ENCODE measurements at regions not wholly inside any gene's neighbourhood (a gene's known extent, or its start where the extent isn't known, plus 50 kb on each side); places are given as distances from the start of the nearest gene placed in this dataset.

GRCh38 chr9:103902263-103902662 is 191.8 kb upstream of the SMC2 start:
- no peaks in the 10 kb centered on the region for H3K36me3 ChIP-seq (ENCODE audit: control insufficient read depth, insufficient read depth, low read length)
- ChIA-PET POLR2A (no interaction called here), CTCF (no interaction called here)
- DNase-seq (ENCODE audit: low read depth), result no peak
- no peak for TF ChIP-seq CTCF (IDR thresholded peaks at IDR 0.05; ENCODE audit: insufficient read depth, low read depth, low read length)
- H3K4me3 ChIP-seq (ENCODE audit: low read depth, low read length), result no peak overlapping the region
- no peaks in the 10 kb centered on the region for H3K27me3 ChIP-seq (ENCODE audit: control insufficient read depth, insufficient read depth, low read length)

GRCh38 chr9:103904242-103904641 is 189.9 kb upstream of the SMC2 start:
- Histone ChIP-seq H3K4me3 (ENCODE audit: low read depth, low read length) (no peak overlapping the region), H3K27me3 (ENCODE audit: control insufficient read depth, insufficient read depth, low read length) (no peaks in the 10 kb centered on the region), H3K36me3 (ENCODE audit: control insufficient read depth, insufficient read depth, low read length) (no peaks in the 10 kb centered on the region)
- no peak for TF ChIP-seq CTCF (IDR thresholded peaks at IDR 0.05; ENCODE audit: insufficient read depth, low read depth, low read length)
- no peak for DNase-seq (ENCODE audit: low read depth)
- POLR2A ChIA-PET, result no interaction called here
- CTCF ChIA-PET, result no interaction called here

GRCh38 chr9:103913899-103914298 is 180.2 kb upstream of the SMC2 start:
- H3K4me3 ChIP-seq (ENCODE audit: low read depth, low read length), result no peak overlapping the region
- no peaks in the 10 kb centered on the region for H3K27me3 ChIP-seq (ENCODE audit: control insufficient read depth, insufficient read depth, low read length)
- no peaks in the 10 kb centered on the region for H3K36me3 ChIP-seq (ENCODE audit: control insufficient read depth, insufficient read depth, low read length)
- no peak for DNase-seq (ENCODE audit: low read depth)
- POLR2A ChIA-PET, result no interaction called here
- CTCF ChIA-PET, result no interaction called here
- no peak for TF ChIP-seq CTCF (IDR thresholded peaks at IDR 0.05; ENCODE audit: insufficient read depth, low read depth, low read length)

GRCh38 chr9:103919605-103920209 is 174.4 kb upstream of the SMC2 start:
- Histone ChIP-seq H3K27me3 (ENCODE audit: control insufficient read depth, insufficient read depth, low read length) (no peaks in the 10 kb centered on the region), H3K4me3 (ENCODE audit: low read depth, low read length) (no peak overlapping the region), H3K36me3 (ENCODE audit: control insufficient read depth, insufficient read depth, low read length) (no peaks in the 10 kb centered on the region)
- no peak for DNase-seq (ENCODE audit: low read depth)
- POLR2A ChIA-PET, result no interaction called here
- no peak for TF ChIP-seq CTCF (IDR thresholded peaks at IDR 0.05; ENCODE audit: insufficient read depth, low read depth, low read length)
- CTCF ChIA-PET, result no interaction called here

- no peak overlapping the region for H3K4me3 ChIP-seq (ENCODE audit: low read depth, low read length)
- CTCF ChIA-PET, result no interaction called here
- DNase-seq (ENCODE audit: low read depth), result no peak
- H3K36me3 ChIP-seq (ENCODE audit: control insufficient read depth, insufficient read depth, low read length), result no peaks in the 10 kb centered on the region
- no peak for TF ChIP-seq CTCF (IDR thresholded peaks at IDR 0.05; ENCODE audit: insufficient read depth, low read depth, low read length)
- no peaks in the 10 kb centered on the region for H3K27me3 ChIP-seq (ENCODE audit: control insufficient read depth, insufficient read depth, low read length)
- POLR2A ChIA-PET, result no interaction called here
Measured at GRCh38 chr9:103928442-103928841, 165.7 kb upstream of the SMC2 start.
